Activated naive CD4-positive, alpha-beta T cell treated with anti-CD3 and anti-CD28 coated beads, Interleukin-2, amount 50 U/mL, for 72 hours (primary cell): ENCODE measurements at regions not wholly inside any gene's neighbourhood (a gene's known extent, or its start where the extent isn't known, plus 50 kb on each side); places are given as distances from the start of the nearest gene placed in this dataset.
A peak's percentile ranks its signal among the peaks of the same experiment; 100 is the strongest.

Experiments
- ATAC-seq, 2 donors: fragments of 150-1000 bp; cut with Tn5 transposase; 2 replicates each; pipeline ENCODE4 v1.10.0; 2021; ENCODE audit warnings: mild to moderate bottlenecking in 2 of 2, moderate library complexity in 2 of 2
- DNase-seq, 2 donors: peaks; one replicate each; pipeline ENCODE4 v3.0.0; 2021 to 2022; ENCODE audit warnings: low spot score in 2 of 2
- H3K27ac Mint-ChIP-seq, 2 donors: one replicate each; pipeline ENCODE4 v1.8.0; 2022; ENCODE audit warnings: mild to moderate bottlenecking in 2 of 2, mixed read lengths in 2 of 2
- H3K36me3 Mint-ChIP-seq, 2 donors: one replicate each; pipeline ENCODE4 v1.8.0; 2022; ENCODE audit warnings: mixed read lengths in 2 of 2
- H3K9me3 Mint-ChIP-seq, 2 donors: one replicate each; pipeline ENCODE4 v1.8.0; 2022; ENCODE audit warnings: mixed read lengths in 2 of 2

- ATAC-seq: no peak
- Mint-ChIP-seq H3K36me3 (peaks cover 0 to 5% of the 10 kb centered on the region in 2 donors), H3K27ac (no peak overlapping the region), H3K9me3 (no peaks in the 10 kb centered on the region)
- DNase-seq: no peak
These were observed 1018.0 kb downstream of the NTRK3 start for GRCh38 chr15:87238451-87239068.

- DNase-seq (no peak), ATAC-seq (no peak)
- peaks cover 0 to 6% of the 10 kb centered on the region in 2 donors for H3K36me3 Mint-ChIP-seq
- H3K9me3 Mint-ChIP-seq: peaks cover 5 to 10% of the 10 kb centered on the region in 2 donors
- no peak overlapping the region for H3K27ac Mint-ChIP-seq
These were observed 1028.1 kb downstream of the NTRK3 start for GRCh38 chr15:87228460-87228859.

- no peak for ATAC-seq
- peaks cover 5 to 7% of the 10 kb centered on the region in 2 donors for H3K9me3 Mint-ChIP-seq
- H3K36me3 Mint-ChIP-seq: peaks cover 0 to 4% of the 10 kb centered on the region in 2 donors
- no peak overlapping the region for H3K27ac Mint-ChIP-seq
- no peak for DNase-seq
These were observed 1028.7 kb downstream of the NTRK3 start for GRCh38 chr15:87227846-87228245.

GRCh38 chr15:87225436-87225835, 1031.1 kb downstream of the NTRK3 start:
- Mint-ChIP-seq H3K36me3 (no peaks in the 10 kb centered on the region), H3K9me3 (peaks cover 3 to 11% of the 10 kb centered on the region in 2 donors), H3K27ac (no peak overlapping the region)
- no peak for ATAC-seq
- DNase-seq: no peak

GRCh38 chr15:87224404-87224803, 1032.1 kb downstream of the NTRK3 start:
- no peak overlapping the region for H3K27ac Mint-ChIP-seq
- no peak for DNase-seq
- peaks cover 3 to 11% of the 10 kb centered on the region in 2 donors for H3K9me3 Mint-ChIP-seq
- H3K36me3 Mint-ChIP-seq: no peaks in the 10 kb centered on the region
- no peak for ATAC-seq

- H3K9me3 Mint-ChIP-seq: peaks cover 6 to 10% of the 10 kb centered on the region in 2 donors
- ATAC-seq (peak in 1 of 2 donors; percentile 35), DNase-seq (no peak)
- H3K36me3 Mint-ChIP-seq: no peaks in the 10 kb centered on the region
- H3K27ac Mint-ChIP-seq: no peak overlapping the region
These were observed 1036.6 kb downstream of the NTRK3 start for GRCh38 chr15:87219650-87220615.

- H3K27ac Mint-ChIP-seq: no peak overlapping the region
- H3K9me3 Mint-ChIP-seq: peaks cover 2 to 3% of the 10 kb centered on the region in 2 donors
- ATAC-seq (no peak), DNase-seq (no peak)
- H3K36me3 Mint-ChIP-seq: no peaks in the 10 kb centered on the region
These were observed 1041.4 kb downstream of the NTRK3 start for GRCh38 chr15:87215100-87215499.

GRCh38 chr15:87213626-87214025, 1042.9 kb downstream of the NTRK3 start:
- H3K9me3 Mint-ChIP-seq: peaks cover 3 to 4% of the 10 kb centered on the region in 2 donors

GRCh38 chr15:87212041-87212440, 1044.5 kb downstream of the NTRK3 start:
- Mint-ChIP-seq H3K9me3 (peaks cover 0 to 4% of the 10 kb centered on the region in 2 donors), H3K36me3 (no peaks in the 10 kb centered on the region), H3K27ac (no peak overlapping the region)
- no peak for ATAC-seq
- DNase-seq: no peak

More at GRCh38 chr15:87213626-87214025, 1042.9 kb downstream of the NTRK3 start:
- Mint-ChIP-seq H3K36me3 (no peaks in the 10 kb centered on the region), H3K27ac (no peak overlapping the region)
- ATAC-seq: no peak
- no peak for DNase-seq

GRCh38 chr15:87211547-87211946, 1045.0 kb downstream of the NTRK3 start:
- Mint-ChIP-seq H3K9me3 (peaks cover 0 to 4% of the 10 kb centered on the region in 2 donors), H3K27ac (no peak overlapping the region), H3K36me3 (no peaks in the 10 kb centered on the region)
- no peak for DNase-seq
- ATAC-seq: peak in 1 of 2 donors; percentile 70

- Mint-ChIP-seq H3K36me3 (no peaks in the 10 kb centered on the region), H3K9me3 (peaks cover 0 to 4% of the 10 kb centered on the region in 2 donors), H3K27ac (no peak overlapping the region)
- no peak for DNase-seq
- no peak for ATAC-seq
These were observed 1046.4 kb downstream of the NTRK3 start for GRCh38 chr15:87209891-87210689.

- ATAC-seq (no peak), DNase-seq (no peak)
- Mint-ChIP-seq H3K36me3 (no peaks in the 10 kb centered on the region), H3K27ac (no peak overlapping the region), H3K9me3 (peaks cover 0 to 4% of the 10 kb centered on the region in 2 donors)
These were observed 1048.5 kb downstream of the NTRK3 start for GRCh38 chr15:87207990-87208580.

GRCh38 chr15:87207251-87207650, 1049.3 kb downstream of the NTRK3 start:
- ATAC-seq: no peak
- H3K36me3 Mint-ChIP-seq: no peaks in the 10 kb centered on the region
- peaks cover 0 to 4% of the 10 kb centered on the region in 2 donors for H3K9me3 Mint-ChIP-seq

GRCh38 chr15:87201986-87202385, 1054.6 kb downstream of the NTRK3 start:
- DNase-seq (no peak), ATAC-seq (no peak)
- Mint-ChIP-seq H3K9me3 (peaks cover 0 to 6% of the 10 kb centered on the region in 2 donors), H3K27ac (no peak overlapping the region), H3K36me3 (no peaks in the 10 kb centered on the region)

More at GRCh38 chr15:87207251-87207650, 1049.3 kb downstream of the NTRK3 start:
- DNase-seq: no peak
- H3K27ac Mint-ChIP-seq: no peak overlapping the region

GRCh38 chr15:87200149-87200548, 1056.4 kb downstream of the NTRK3 start:
- Mint-ChIP-seq H3K27ac (no peak overlapping the region), H3K36me3 (no peaks in the 10 kb centered on the region), H3K9me3 (peaks cover 0 to 6% of the 10 kb centered on the region in 2 donors)
- ATAC-seq (no peak), DNase-seq (no peak)

GRCh38 chr15:87197981-87198380, 1058.6 kb downstream of the NTRK3 start:
- no peak for ATAC-seq

More at GRCh38 chr15:87197981-87198380, 1058.6 kb downstream of the NTRK3 start:
- Mint-ChIP-seq H3K9me3 (peaks cover 0 to 9% of the 10 kb centered on the region in 2 donors), H3K36me3 (no peaks in the 10 kb centered on the region), H3K27ac (no peak overlapping the region)
- no peak for DNase-seq
